Mammary epithelial cell (primary cell): ENCODE measurements at regions not wholly inside any gene's neighbourhood (a gene's known extent, or its start where the extent isn't known, plus 50 kb on each side); places are given as distances from the start of the nearest gene placed in this dataset.

Source experiments
- CTCF ChIP-seq, 2 donors: IDR thresholded peaks in 1 of 2; conservative IDR thresholded peaks in 1 of 2; 2 replicates each; pipeline ENCODE4 v1.5.1; 2011 to 2012; ENCODE audit warnings: inconsistent platforms in 2 of 2, low read length in 2 of 2, mild to moderate bottlenecking in 2 of 2, control low read depth in 1 of 2, low read depth in 1 of 2; ENCODE audit not compliant: insufficient read depth in 1 of 2; ENCODE audit errors: extremely low read depth in 1 of 2
- EZH2 ChIP-seq: IDR thresholded peaks from 2 replicates; pipeline ENCODE4 v1.6.1; 2012; ENCODE audit warnings: low read length, inconsistent platforms, borderline replicate concordance

GRCh38 chr5:2093859-2094615 is 211.3 kb upstream of the IRX4 start:
- no peak for TF ChIP-seq CTCF (conservative IDR thresholded peaks at IDR 0.05 in 1 of 2, IDR thresholded peaks at IDR 0.05 in 1 of 2; ENCODE audit: extremely low read depth in 1 of 2, insufficient read depth in 1 of 2, low read depth in 1 of 2, low read length in 2 of 2)
- TF ChIP-seq EZH2, result no peak
